Activated CD8-positive, alpha-beta memory T cell treated with anti-CD3 and anti-CD28 coated beads for 1 hour (primary cell): ENCODE measurements at regions not wholly inside any gene's neighbourhood (a gene's known extent, or its start where the extent isn't known, plus 50 kb on each side); places are given as distances from the start of the nearest gene placed in this dataset.

Experiments
- DNase-seq, 2 donors: peaks; one replicate each; pipeline ENCODE4 v3.0.0-alpha.2; 2020; ENCODE audit warnings: low read depth in 1 of 2; ENCODE audit errors: extremely low read depth in 1 of 2

- DNase-seq, result no peak
Measured at GRCh38 chr9:8189881-8190280, 390.3 kb upstream of the DMAC1 start.

- DNase-seq, result no peak
Measured at GRCh38 chr9:8188723-8189407, 389.3 kb upstream of the DMAC1 start.

- DNase-seq, result no peak
Measured at GRCh38 chr9:8186560-8186959, 387.0 kb upstream of the DMAC1 start.

GRCh38 chr9:8183618-8184017 lies 384.0 kb upstream of the DMAC1 start:
- no peak for DNase-seq

GRCh38 chr9:8179381-8180053 lies 379.9 kb upstream of the DMAC1 start:
- DNase-seq, result no peak

- DNase-seq, result no peak
Measured at GRCh38 chr9:8172000-8172399, 372.4 kb upstream of the DMAC1 start.

- DNase-seq, result no peak
Measured at GRCh38 chr9:8168916-8169438, 369.4 kb upstream of the DMAC1 start.

- no peak for DNase-seq
Measured at GRCh38 chr9:8160787-8161186, 361.2 kb upstream of the DMAC1 start.

- no peak for DNase-seq
Measured at GRCh38 chr9:8158574-8158973, 359.0 kb upstream of the DMAC1 start.

- DNase-seq, result no peak
Measured at GRCh38 chr9:8157683-8158324, 358.2 kb upstream of the DMAC1 start.

- DNase-seq, result no peak
Measured at GRCh38 chr9:8156346-8156745, 356.8 kb upstream of the DMAC1 start.

- DNase-seq, result no peak
Measured at GRCh38 chr9:8155706-8156105, 356.1 kb upstream of the DMAC1 start.

- no peak for DNase-seq
Measured at GRCh38 chr9:8143677-8144076, 344.1 kb upstream of the DMAC1 start.

GRCh38 chr9:8140557-8140956 lies 341.0 kb upstream of the DMAC1 start:
- no peak for DNase-seq

GRCh38 chr9:8139756-8140155 lies 340.2 kb upstream of the DMAC1 start:
- no peak for DNase-seq

- no peak for DNase-seq
Measured at GRCh38 chr9:8136477-8136876, 336.9 kb upstream of the DMAC1 start.

- no peak for DNase-seq
Measured at GRCh38 chr9:8134635-8135034, 335.1 kb upstream of the DMAC1 start.

GRCh38 chr9:8133606-8134005 lies 334.0 kb upstream of the DMAC1 start:
- DNase-seq, result no peak

- DNase-seq, result no peak
Measured at GRCh38 chr9:8115570-8115969, 316.0 kb upstream of the DMAC1 start.

- no peak for DNase-seq
Measured at GRCh38 chr9:8114826-8115225, 315.2 kb upstream of the DMAC1 start.

- DNase-seq, result no peak
Measured at GRCh38 chr9:8106362-8106761, 306.8 kb upstream of the DMAC1 start.

- no peak for DNase-seq
Measured at GRCh38 chr9:8101607-8102006, 302.0 kb upstream of the DMAC1 start.
